IMR-90 (cell line): ENCODE measurements at regions not wholly inside any gene's neighbourhood (a gene's known extent, or its start where the extent isn't known, plus 50 kb on each side); places are given as distances from the start of the nearest gene placed in this dataset.

Source experiments
- ATAC-seq: fragments of 200-7000 bp; cut with Tn5 transposase; 2 replicates; pipeline ENCODE4 v1.9.1; 2020; ENCODE audit warnings: low read depth, mild to moderate bottlenecking, moderate library complexity
- BruUV-seq: library from RNA; stranded (reverse); fragments of 400-500 nt; replicated peaks from 2 replicates; lab custom pipeline; 2021; lab: Mats Ljungman, UMichigan
- CTCF ChIA-PET: fragments of 300-600 bp; formaldehyde crosslinking; extraction: SDS; loops from one replicate; lab custom pipeline; 2021; ENCODE audit warnings: antibody characterized with exemption; lab: Yijun Ruan, JAX
- POLR2A ChIA-PET: fragments of 300-600 bp; sonication (Branson Sonifier 250); formaldehyde crosslinking; loops from one replicate; lab custom pipeline; 2022; ENCODE audit warnings: antibody characterized with exemption; ENCODE audit not compliant: unreplicated experiment; lab: Charles Lee
- DNase-seq: peaks from one replicate; pipeline ENCODE4 v3.0.0; 2013
- H2AFZ ChIP-seq: replicated peaks from 2 replicates; pipeline ENCODE3; 2013; ENCODE audit warnings: low read length, mild to moderate bottlenecking; ENCODE audit not compliant: poor library complexity
- H2AK5ac ChIP-seq: 2 replicates; pipeline ENCODE4 v1.6.1; 2013; ENCODE audit warnings: low read depth, low read length, inconsistent platforms
- H2AK9ac ChIP-seq: replicated peaks from 2 replicates; pipeline ENCODE3; 2013; ENCODE audit warnings: mild to moderate bottlenecking, low read depth, low read length, moderate library complexity; ENCODE audit not compliant: poor library complexity
- H2BK120ac ChIP-seq: 2 replicates; pipeline ENCODE4 v1.6.1; 2013; ENCODE audit warnings: low read depth, low read length, inconsistent platforms
- H2BK15ac ChIP-seq: 3 replicates; pipeline ENCODE4 v1.6.1; 2013; ENCODE audit warnings: low read depth, low read length, inconsistent platforms
- H2BK20ac ChIP-seq: 2 replicates; pipeline ENCODE4 v1.6.1; 2013; ENCODE audit warnings: low read depth, mild to moderate bottlenecking, inconsistent platforms, low read length, moderate library complexity
- H2BK5ac ChIP-seq: 2 replicates; pipeline ENCODE4 v1.6.1; 2013; ENCODE audit warnings: mild to moderate bottlenecking, low read depth, low read length, inconsistent platforms; ENCODE audit not compliant: poor library complexity, severe bottlenecking
- H3K14ac ChIP-seq: replicated peaks from 2 replicates; pipeline ENCODE4 v1.6.1; 2013; ENCODE audit warnings: low read depth, low read length, inconsistent platforms
- H3K18ac ChIP-seq: 2 replicates; pipeline ENCODE4 v1.6.1; 2013; ENCODE audit warnings: low read depth, low read length, control low read depth
- H3K23ac ChIP-seq: 2 replicates; pipeline ENCODE4 v1.6.1; 2013; ENCODE audit warnings: low read depth, low read length, inconsistent platforms
- H3K27ac ChIP-seq: 2 replicates; pipeline ENCODE4 v1.5.1; 2013; ENCODE audit warnings: mild to moderate bottlenecking, control low read depth, low read length; ENCODE audit not compliant: insufficient read depth
- H3K27me3 ChIP-seq: 2 replicates; pipeline ENCODE4 v1.6.1; 2013; ENCODE audit warnings: low read length; ENCODE audit not compliant: control insufficient read depth, insufficient read depth
- H3K36me3 ChIP-seq: 2 replicates; pipeline ENCODE4 v1.6.1; 2013; ENCODE audit warnings: low read length, mixed read lengths; ENCODE audit not compliant: control insufficient read depth, insufficient read depth
- H3K4ac ChIP-seq: 2 replicates; pipeline ENCODE4 v1.6.1; 2013; ENCODE audit warnings: low read depth, low read length, inconsistent platforms
- H3K4me1 ChIP-seq: 2 replicates; pipeline ENCODE4 v1.6.1; 2013; ENCODE audit warnings: low read length, mixed read lengths; ENCODE audit not compliant: control insufficient read depth, insufficient read depth
- H3K4me2 ChIP-seq: 2 replicates; pipeline ENCODE4 v1.6.1; 2013; ENCODE audit warnings: low read depth, mild to moderate bottlenecking, control low read depth, low read length, moderate library complexity
- H3K4me3 ChIP-seq: 2 replicates; pipeline ENCODE4 v1.5.1; 2013; ENCODE audit warnings: low read depth, mild to moderate bottlenecking, control low read depth, low read length, moderate library complexity; ENCODE audit not compliant: insufficient read depth
- H3K56ac ChIP-seq: 2 replicates; pipeline ENCODE4 v1.6.1; 2013; ENCODE audit warnings: low read length, inconsistent platforms; ENCODE audit not compliant: insufficient read depth; ENCODE audit errors: extremely low read depth
- H3K79me1 ChIP-seq, 2 experiments: 2 replicates each; pipeline ENCODE4 v1.6.1; 2013; ENCODE audit warnings: low read length in 2 of 2, inconsistent platforms in 1 of 2, low read depth in 1 of 2
- H3K9ac ChIP-seq: 2 replicates; pipeline ENCODE4 v1.6.1; 2013; ENCODE audit warnings: low read depth, low read length, control low read depth
- H3K9me1 ChIP-seq: 2 replicates; pipeline ENCODE4 v1.6.1; 2013; ENCODE audit warnings: low read length, inconsistent platforms; ENCODE audit not compliant: insufficient read depth
- H3K9me3 ChIP-seq: 2 replicates; pipeline ENCODE4 v1.6.1; 2013; ENCODE audit warnings: low read length; ENCODE audit not compliant: control insufficient read depth, insufficient read depth
- H4K20me1 ChIP-seq: 2 replicates; pipeline ENCODE4 v1.6.1; 2013; ENCODE audit warnings: low read length, inconsistent platforms; ENCODE audit not compliant: insufficient read depth
- H4K5ac ChIP-seq: 2 replicates; pipeline ENCODE4 v1.6.1; 2013; ENCODE audit warnings: mild to moderate bottlenecking, low read depth, low read length, control low read depth
- H4K8ac ChIP-seq, 2 experiments: 2 replicates each; pipeline ENCODE4 v1.6.1; 2013; ENCODE audit warnings: low read depth in 2 of 2, low read length in 2 of 2, control low read depth in 1 of 2, inconsistent platforms in 1 of 2
- H4K91ac ChIP-seq: 2 replicates; pipeline ENCODE4 v1.6.1; 2013; ENCODE audit warnings: low read depth, low read length, inconsistent platforms; ENCODE audit not compliant: insufficient read depth
- BHLHE40 ChIP-seq: fragments of 150-350 bp; IDR thresholded peaks from 2 replicates; pipeline ENCODE4 v1.6.1; 2016; ENCODE audit warnings: mild to moderate bottlenecking, low read depth, low read length
- CEBPB ChIP-seq: IDR thresholded peaks from 2 replicates; pipeline ENCODE4 v1.6.1; 2012; ENCODE audit warnings: low read depth, low read length, improper control_type of control experiment
- CHD1 ChIP-seq: IDR thresholded peaks from 2 replicates; pipeline ENCODE4 v1.6.1; 2012; ENCODE audit warnings: low read depth, low read length, improper control_type of control experiment
- CTCF ChIP-seq: conservative IDR thresholded peaks from 2 replicates; pipeline ENCODE4 v1.5.1; 2012; ENCODE audit warnings: mild to moderate bottlenecking, low read depth, low read length, improper control_type of control experiment
- FOS ChIP-seq: fragments of 150-350 bp; IDR thresholded peaks from 2 replicates; pipeline ENCODE4 v1.6.1; 2016; ENCODE audit warnings: low read depth, low read length
- MAFK ChIP-seq: IDR thresholded peaks from 2 replicates; pipeline ENCODE4 v1.6.1; 2012; ENCODE audit warnings: low read depth, low read length, improper control_type of control experiment
- MAZ ChIP-seq: IDR thresholded peaks from 2 replicates; pipeline ENCODE4 v1.6.1; 2012; ENCODE audit warnings: low read depth, mild to moderate bottlenecking, low read length, improper control_type of control experiment, moderate library complexity, borderline replicate concordance
- MXI1 ChIP-seq: IDR thresholded peaks from 2 replicates; pipeline ENCODE4 v1.6.1; 2012; ENCODE audit warnings: low read depth, mild to moderate bottlenecking, low read length, moderate library complexity, borderline replicate concordance
- POLR2A ChIP-seq: IDR thresholded peaks from 2 replicates; pipeline ENCODE4 v1.6.1; 2012; ENCODE audit warnings: mild to moderate bottlenecking, low read depth, low read length
- RCOR1 ChIP-seq: IDR thresholded peaks from 2 replicates; pipeline ENCODE4 v1.6.1; 2012; ENCODE audit warnings: mild to moderate bottlenecking, low read length, improper control_type of control experiment; ENCODE audit not compliant: insufficient replicate concordance
- RFX5 ChIP-seq: IDR thresholded peaks from 2 replicates; pipeline ENCODE4 v1.8.0; 2012; ENCODE audit warnings: low read depth, mild to moderate bottlenecking, low read length, moderate library complexity
- SMC3 ChIP-seq: fragments of 150-350 bp; IDR thresholded peaks from 2 replicates; pipeline ENCODE4 v1.6.1; 2016; ENCODE audit warnings: low read depth, mild to moderate bottlenecking, antibody characterized with exemption, low read length, moderate library complexity
- USF2 ChIP-seq: fragments of 150-350 bp; IDR thresholded peaks from 2 replicates; pipeline ENCODE4 v1.6.1; 2017; ENCODE audit warnings: mild to moderate bottlenecking, antibody characterized with exemption, low read length, low read depth
- WGBS, 2 experiments: methylation state at CpG; one replicate each; pipeline versions ENCODE4 v1.1.5 to v1.1.7; 2013; ENCODE audit warnings: missing lambda C conversion rate in 2 of 2; ENCODE audit not compliant: insufficient read length in 1 of 2; ENCODE audit errors: extremely low coverage in 2 of 2; 5-methylcytosine and 5-hydroxymethylcytosine counted together
- dilution Hi-C: fragments of 300-500 bp; cut with HindIII; formaldehyde crosslinking; loops from one replicate; pipeline ENCODE4 v1.14.3; 2018; ENCODE audit warnings: low sequenced_read_pairs; ENCODE audit not compliant: unreplicated experiment
- in situ Hi-C: fragments of 300-500 bp; cut with MboI; formaldehyde crosslinking; loops from 3 replicates; pipeline ENCODE4 v1.14.3; 2019; ENCODE audit warnings: low sequenced_read_pairs, inconsistent platforms, mixed read lengths
- intact Hi-C: fragments of 100-400 bp; cut with micrococcal nuclease; formaldehyde crosslinking; loops from 2 replicates; pipeline ENCODE4 v1.10.0; 2022
- TF ChIP-seq, protein P1 (sequence below): fragments of 150-350 bp; IDR thresholded peaks from 2 replicates; pipeline ENCODE4 v1.6.1; 2016; ENCODE audit warnings: low read depth, mild to moderate bottlenecking, low read length, moderate library complexity, borderline replicate concordance

DNA sequence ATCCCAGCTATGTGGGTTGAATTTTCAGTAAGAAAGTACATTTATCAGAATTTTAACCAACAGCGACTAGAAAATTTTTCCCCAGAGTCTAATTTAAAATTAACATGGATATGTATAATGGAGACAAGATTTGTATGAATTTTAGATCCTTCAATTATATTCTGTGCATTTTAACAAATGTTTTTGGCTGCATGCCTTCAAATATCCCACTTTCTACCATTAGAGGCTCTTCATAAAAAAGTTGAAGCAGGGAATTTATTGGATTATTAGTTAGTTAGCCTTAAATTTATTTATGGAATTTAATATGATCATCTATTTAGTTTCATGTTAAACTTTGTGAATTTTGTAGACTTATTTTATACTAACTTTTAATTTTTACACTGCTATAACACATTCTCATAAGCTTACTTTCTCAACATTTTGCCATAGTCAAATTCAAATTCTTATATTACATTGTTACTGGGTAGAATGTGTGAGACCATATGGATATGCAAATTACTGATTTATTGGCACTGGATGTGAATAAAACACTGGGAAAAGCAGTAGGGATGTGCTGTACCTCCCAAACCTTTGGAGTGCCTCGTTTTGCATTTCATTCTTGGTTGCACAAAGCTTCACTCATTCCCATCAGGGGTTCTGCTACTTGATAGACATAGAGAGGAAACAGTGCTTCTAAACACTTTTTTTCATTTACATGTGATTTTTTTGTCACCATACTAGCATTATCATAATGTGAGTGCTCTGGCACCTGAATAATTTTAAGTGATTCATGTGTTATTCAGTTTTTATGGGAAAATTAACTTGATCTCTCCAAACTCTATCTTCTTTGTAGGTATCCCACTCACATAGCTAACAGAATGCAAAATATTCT is 491.8 kb upstream of the COX7C start:
- Histone ChIP-seq H3K4me1 (no peaks in the 10 kb centered on the region), H3K9ac (no peak overlapping the region), H4K20me1 (no peaks in the 10 kb centered on the region), H4K8ac (no peak overlapping the region), H3K23ac (no peak overlapping the region), H3K79me1 (no peaks in the 10 kb centered on the region), H3K36me3 (no peaks in the 10 kb centered on the region), H4K91ac (no peak overlapping the region), H2AFZ (no peak overlapping the region), H2BK15ac (no peak overlapping the region), H2BK5ac (no peak overlapping the region), H2AK5ac (no peak overlapping the region), H3K27ac (no peak overlapping the region), H3K56ac (no peak overlapping the region), H2AK9ac (no peak overlapping the region), H3K9me1 (no peaks in the 10 kb centered on the region), H4K5ac (no peak overlapping the region), H2BK20ac (no peak overlapping the region), H3K14ac (no peak overlapping the region), H3K4ac (no peak overlapping the region), H3K4me2 (no peak overlapping the region), H3K4me3 (no peak overlapping the region), H3K27me3 (no peaks in the 10 kb centered on the region), H3K18ac (no peak overlapping the region), H3K9me3 (peaks cover 4% of the 10 kb centered on the region), H2BK120ac (no peak overlapping the region)
- in situ Hi-C loops (no loop called here), dilution Hi-C loops (no loop called here), intact Hi-C loops (no loop called here)
- WGBS, 2 experiments = no CpG with 5 or more reads among the region's 2 CpGs
- ChIA-PET CTCF (no interaction called here), POLR2A (no interaction called here)
- ATAC-seq (no peak), DNase-seq (no peak)
- no TSS peak for BruUV-seq
- TF ChIP-seq FOS (no peak), MXI1 (no peak), CHD1 (no peak), SMC3 (no peak), CTCF (no peak), BHLHE40 (no peak), CEBPB (no peak), MAZ (no peak), RCOR1 (no peak), MAFK (no peak), RFX5 (no peak), USF2 (no peak), POLR2A (no peak)
- TF ChIP-seq, protein P1, sequence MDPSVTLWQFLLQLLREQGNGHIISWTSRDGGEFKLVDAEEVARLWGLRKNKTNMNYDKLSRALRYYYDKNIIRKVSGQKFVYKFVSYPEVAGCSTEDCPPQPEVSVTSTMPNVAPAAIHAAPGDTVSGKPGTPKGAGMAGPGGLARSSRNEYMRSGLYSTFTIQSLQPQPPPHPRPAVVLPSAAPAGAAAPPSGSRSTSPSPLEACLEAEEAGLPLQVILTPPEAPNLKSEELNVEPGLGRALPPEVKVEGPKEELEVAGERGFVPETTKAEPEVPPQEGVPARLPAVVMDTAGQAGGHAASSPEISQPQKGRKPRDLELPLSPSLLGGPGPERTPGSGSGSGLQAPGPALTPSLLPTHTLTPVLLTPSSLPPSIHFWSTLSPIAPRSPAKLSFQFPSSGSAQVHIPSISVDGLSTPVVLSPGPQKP = no peak
